Fibroblast of mammary gland (primary cell): ENCODE measurements at regions not wholly inside any gene's neighbourhood (a gene's known extent, or its start where the extent isn't known, plus 50 kb on each side); places are given as distances from the start of the nearest gene placed in this dataset.
"Not testable (repeated sequence)": the region's sequence is repeated elsewhere in the genome, so short reads cannot be mapped to it uniquely, and the experiment has no call there.

Experiments
- DNase-seq: peaks from one replicate; pipeline ENCODE4 v3.0.0-alpha.2; 2010; ENCODE audit warnings: low read depth
- H3K4me3 ChIP-seq: 2 replicates; pipeline ENCODE4 v1.5.1; 2011; ENCODE audit warnings: low read depth, mild to moderate bottlenecking, low read length, moderate library complexity; ENCODE audit not compliant: control insufficient read depth
- CTCF ChIP-seq: conservative IDR thresholded peaks from 2 replicates; pipeline ENCODE4 v1.5.1; 2011; ENCODE audit warnings: low read depth, low read length, inconsistent platforms; ENCODE audit not compliant: control insufficient read depth, insufficient read depth

GRCh38 chr4:86413426-86413825 is 53.6 kb upstream of the MAPK10 start:
- not testable (repeated sequence) for H3K4me3 ChIP-seq, DNase-seq

- no peak for DNase-seq
- H3K4me3 ChIP-seq, result no peak overlapping the region
- no peak for TF ChIP-seq CTCF
Observed at GRCh38 chr4:86414686-86415085, 54.8 kb upstream of the MAPK10 start.

- TF ChIP-seq CTCF, result no peak
- no peak overlapping the region for H3K4me3 ChIP-seq
- DNase-seq, result no peak
Observed at GRCh38 chr4:86416081-86416480, 56.2 kb upstream of the MAPK10 start.

- no peak for DNase-seq
- no peak overlapping the region for H3K4me3 ChIP-seq
- no peak for TF ChIP-seq CTCF
Observed at GRCh38 chr4:86421461-86421860, 61.6 kb upstream of the MAPK10 start.

GRCh38 chr4:86431543-86432116 is 71.8 kb upstream of the MAPK10 start:
- DNase-seq, result no peak
- no peak for TF ChIP-seq CTCF
- H3K4me3 ChIP-seq, result no peak overlapping the region

GRCh38 chr4:86432559-86433134 is 72.8 kb upstream of the MAPK10 start:
- no peak overlapping the region for H3K4me3 ChIP-seq
- no peak for TF ChIP-seq CTCF
- no peak for DNase-seq

GRCh38 chr4:86439293-86439692 is 79.4 kb upstream of the MAPK10 start:
- TF ChIP-seq CTCF, result no peak
- no peak for DNase-seq
- H3K4me3 ChIP-seq, result no peak overlapping the region
